Inferior parietal cortex (tissue), 1 donor: ENCODE measurements at regions not wholly inside any gene's neighbourhood (a gene's known extent, or its start where the extent isn't known, plus 50 kb on each side); places are given as distances from the start of the nearest gene placed in this dataset.

Source experiments
- DNase-seq: peaks from one replicate; pipeline ENCODE4 v3.0.0-alpha.2; 2016; ENCODE audit errors: extremely low spot score

- DNase-seq: no peak
Observed at GRCh38 chr5:168106008-168106761, 185.3 kb upstream of the WWC1 start.

- DNase-seq: no peak
Observed at GRCh38 chr5:168109441-168109840, 182.0 kb upstream of the WWC1 start.

- no peak for DNase-seq
Observed at GRCh38 chr5:168110384-168110783, 181.1 kb upstream of the WWC1 start.

- no peak for DNase-seq
Observed at GRCh38 chr5:168110870-168111832, 180.3 kb upstream of the WWC1 start.

- no peak for DNase-seq
Observed at GRCh38 chr5:168114444-168115017, 176.9 kb upstream of the WWC1 start.

DNA sequence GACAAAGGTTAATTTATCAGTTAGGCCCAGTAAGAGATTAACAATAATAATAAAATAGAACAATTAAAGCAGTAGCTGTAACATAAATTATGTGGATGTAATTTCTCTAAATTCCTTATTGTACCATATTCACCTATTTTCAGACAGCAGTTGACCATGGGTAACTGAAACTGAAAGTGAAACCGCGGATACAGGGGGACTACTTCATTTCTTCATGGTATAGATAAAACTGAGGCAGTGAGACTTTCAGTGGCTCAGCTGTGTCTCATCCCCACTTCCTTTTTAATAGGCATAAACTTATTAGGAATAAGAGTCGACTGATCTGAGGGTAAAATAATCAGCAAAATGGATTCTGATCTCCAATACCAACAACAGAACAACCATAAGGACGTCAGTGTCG is 174.0 kb upstream of the WWC1 start:
- DNase-seq: no peak

- no peak for DNase-seq
Observed at GRCh38 chr5:168118042-168118668, 173.3 kb upstream of the WWC1 start.

- no peak for DNase-seq
Observed at GRCh38 chr5:168120401-168121137, 170.9 kb upstream of the WWC1 start.

GRCh38 chr5:168121138-168121494 is 170.3 kb upstream of the WWC1 start:
- DNase-seq: no peak

- DNase-seq: no peak
Observed at GRCh38 chr5:168123631-168124528, 167.6 kb upstream of the WWC1 start.

DNA sequence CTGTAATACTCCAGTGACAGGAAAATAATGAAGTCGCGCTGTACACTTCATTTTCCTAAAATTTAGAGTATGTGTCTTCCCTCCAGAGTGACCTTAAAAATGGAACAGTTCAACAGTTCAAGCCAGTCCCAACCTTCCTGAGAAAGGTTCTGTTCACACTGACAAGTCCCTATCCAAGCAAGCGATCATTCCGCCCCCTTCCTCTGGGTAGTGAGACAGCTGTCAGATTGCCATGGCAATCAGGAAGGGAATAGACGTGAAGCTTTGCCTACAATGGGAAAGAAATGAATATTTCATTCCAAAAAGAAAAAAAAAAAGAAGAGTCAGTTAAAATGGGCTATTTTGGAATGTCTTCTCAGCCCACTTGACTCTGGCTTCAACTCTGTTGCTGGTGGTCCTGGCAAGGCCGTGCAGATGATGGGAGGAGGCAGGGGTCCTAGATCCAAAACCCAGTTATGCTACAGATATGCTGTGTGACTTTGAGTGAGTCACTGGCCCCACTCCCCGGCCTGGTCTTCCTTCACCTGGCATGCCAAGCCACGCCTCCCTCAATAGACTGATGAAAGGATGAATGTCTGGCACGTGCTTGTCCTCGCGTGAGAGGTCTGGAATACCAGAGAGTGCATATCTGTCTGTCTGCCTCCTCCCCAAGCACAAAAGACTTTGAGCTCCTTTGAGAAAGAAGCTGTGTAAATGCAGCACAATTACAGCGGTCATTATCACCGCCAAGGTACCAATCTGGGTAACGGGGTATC is 165.8 kb upstream of the WWC1 start:
- DNase-seq: no peak

DNA sequence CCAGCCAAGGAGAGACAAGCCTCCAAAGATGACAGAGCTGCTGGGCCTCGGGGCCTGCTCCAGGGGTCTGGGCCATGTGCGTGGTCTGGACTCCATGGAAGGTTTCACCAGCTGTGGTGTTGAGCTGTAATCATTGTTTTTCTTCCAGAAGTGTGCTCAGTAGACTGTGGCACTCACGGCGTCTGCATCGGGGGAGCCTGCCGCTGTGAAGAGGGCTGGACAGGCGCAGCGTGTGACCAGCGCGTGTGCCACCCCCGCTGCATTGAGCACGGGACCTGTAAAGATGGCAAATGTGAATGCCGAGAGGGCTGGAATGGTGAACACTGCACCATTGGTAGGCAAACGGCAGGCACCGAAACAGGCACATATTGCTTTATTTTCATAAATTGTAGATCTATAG is 164.8 kb upstream of the WWC1 start:
- DNase-seq: no peak

DNA sequence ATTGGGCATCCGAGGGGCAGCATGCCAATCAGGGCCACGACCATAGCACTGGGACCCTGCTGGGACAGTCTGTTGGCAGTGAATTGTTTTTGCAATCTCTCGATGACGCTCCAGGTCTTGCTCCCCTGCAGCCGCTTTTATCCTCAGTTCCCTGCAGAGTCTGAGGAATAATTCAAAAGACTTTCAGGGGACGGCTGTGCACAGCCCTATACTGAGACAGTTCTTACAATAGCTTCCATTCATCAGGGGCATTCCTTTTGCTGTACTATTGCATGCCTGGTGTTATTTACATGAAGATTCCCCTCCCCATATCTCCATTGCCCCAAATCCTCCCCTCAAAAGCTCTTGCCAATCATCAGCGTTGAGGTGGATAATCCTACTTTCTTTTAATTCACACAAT is 163.3 kb upstream of the WWC1 start:
- DNase-seq: no peak

- no peak for DNase-seq
Observed at GRCh38 chr5:168128557-168128956, 162.9 kb upstream of the WWC1 start.

- DNase-seq: no peak
Observed at GRCh38 chr5:168131519-168131918, 159.9 kb upstream of the WWC1 start.

DNA sequence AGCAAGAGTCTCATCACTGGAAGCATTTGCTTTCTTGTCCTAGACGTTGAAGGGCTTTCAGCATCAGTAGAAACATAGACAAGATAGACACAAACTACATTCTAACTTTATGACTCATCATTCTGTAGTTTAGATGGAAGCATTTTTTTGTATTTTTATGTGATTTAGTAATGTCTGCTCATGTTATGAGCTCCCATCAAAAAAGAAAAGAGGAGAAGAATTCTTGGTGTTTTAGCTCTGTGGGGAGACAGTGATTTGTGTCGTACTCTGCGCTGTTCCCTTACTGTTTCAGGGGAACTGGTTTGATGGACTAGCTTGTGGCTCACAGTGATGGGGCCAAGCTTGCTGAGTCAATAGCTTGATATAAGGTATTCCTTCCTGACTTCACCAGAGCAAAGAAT is 159.2 kb upstream of the WWC1 start:
- DNase-seq: no peak

DNA sequence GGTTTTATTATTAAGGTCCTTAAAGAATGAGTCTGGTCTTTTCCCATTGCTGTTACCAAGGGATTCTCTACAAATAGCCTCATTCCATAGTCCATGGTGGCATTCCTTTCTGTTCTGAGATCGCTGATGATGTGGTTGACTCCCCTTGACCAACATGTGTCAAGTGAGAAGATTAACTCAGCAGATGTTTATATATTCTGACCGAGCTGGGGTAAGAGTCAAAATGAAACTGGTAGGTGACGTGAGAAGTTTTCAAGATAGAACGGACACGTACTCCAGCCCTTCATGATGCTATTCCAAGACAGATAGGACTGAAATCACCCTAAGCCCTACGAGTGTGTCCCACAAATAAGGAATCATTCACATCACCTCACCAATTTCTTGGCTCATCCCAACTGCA is 155.5 kb upstream of the WWC1 start:
- no peak for DNase-seq

DNA sequence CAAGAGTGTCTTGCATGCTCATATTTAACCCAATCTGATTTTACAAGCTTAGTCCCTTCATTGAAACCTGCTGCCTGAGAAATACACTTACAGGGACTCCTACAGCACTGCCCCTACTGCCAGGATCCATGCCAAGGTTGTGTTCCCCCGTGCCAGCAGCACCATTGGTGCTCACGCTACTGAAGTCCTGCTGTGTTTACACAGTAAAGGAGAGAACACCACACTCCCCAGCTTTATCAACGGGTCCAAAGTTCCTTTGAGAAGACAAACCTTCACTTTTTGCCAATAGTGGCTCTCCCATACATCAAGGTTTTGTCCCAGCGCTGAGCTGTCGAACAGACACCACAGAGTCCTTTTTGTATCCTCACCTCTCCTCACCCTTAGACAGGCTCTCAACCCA is 155.1 kb upstream of the WWC1 start:
- no peak for DNase-seq

DNA sequence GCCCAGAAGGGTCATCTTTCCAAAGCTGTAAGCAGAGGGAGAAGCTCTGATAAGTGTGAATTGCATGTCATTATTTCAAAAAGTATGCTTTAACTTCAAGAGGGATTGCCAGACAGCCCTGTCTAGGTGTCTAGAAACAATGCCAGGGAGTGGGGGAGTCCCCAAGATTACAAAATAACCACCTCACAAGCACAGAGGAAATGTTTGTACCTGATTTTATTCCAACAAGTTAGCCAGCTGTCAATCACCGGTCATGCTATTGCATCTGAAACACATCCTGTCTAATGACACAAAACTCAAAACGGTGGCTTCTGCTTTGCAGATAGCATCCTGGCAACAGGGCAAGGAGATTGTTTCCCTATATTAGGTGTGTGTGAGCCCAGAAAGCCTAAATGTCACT is 154.2 kb upstream of the WWC1 start:
- no peak for DNase-seq

- DNase-seq: no peak
Observed at GRCh38 chr5:168140241-168140640, 151.2 kb upstream of the WWC1 start.
